Testis (tissue), 2 donors: ENCODE measurements at regions not wholly inside any gene's neighbourhood (a gene's known extent, or its start where the extent isn't known, plus 50 kb on each side); places are given as distances from the start of the nearest gene placed in this dataset.

ENCODE experiments used
- DNase-seq: peaks from one replicate; pipeline ENCODE4 v3.0.0-alpha.2; 2019
- H3K27ac ChIP-seq, 2 donors: fragments of 200-600 bp; sonication (generic); one replicate each; pipeline ENCODE4 v1.5.1; 2019
- H3K27me3 ChIP-seq: fragments of 200-600 bp; sonication (generic); one replicate; pipeline ENCODE4 v1.5.1; 2019
- H3K36me3 ChIP-seq: fragments of 200-600 bp; sonication (generic); one replicate; pipeline ENCODE4 v1.5.1; 2017; ENCODE audit warnings: low read depth; ENCODE audit errors: missing control alignments
- H3K4me1 ChIP-seq: fragments of 200-600 bp; sonication (generic); one replicate; pipeline ENCODE4 v1.5.1; 2019
- H3K4me3 ChIP-seq, 2 donors: fragments of 200-600 bp; sonication (generic); one replicate each; pipeline ENCODE4 v1.5.1; 2017 to 2019
- H3K9me3 ChIP-seq: fragments of 200-600 bp; sonication (generic); one replicate; pipeline ENCODE4 v1.5.1; 2017
- POLR2A ChIP-seq: fragments of 450-650 bp; IDR thresholded peaks from one replicate; pipeline ENCODE4 v1.6.1; 2017; ENCODE audit warnings: antibody characterized with exemption, mild to moderate bottlenecking, moderate library complexity
- WGBS, 2 donors: methylation state at CpG; one replicate each; pipeline ENCODE4 v1.1.5; 2018; 5-methylcytosine and 5-hydroxymethylcytosine counted together
- intact Hi-C: fragments of 100-400 bp; cut with DNase I; formaldehyde crosslinking; loops from one replicate; pipeline ENCODE4 v1.15.1; 2023; ENCODE audit warnings: low total_unique reads
- TF ChIP-seq, protein P1 (sequence below), 3 experiments: fragments of 450-650 bp in 2 of 3; fragments of 200-600 bp in 1 of 3; sonication (generic) in 1 of 3; IDR thresholded peaks; one replicate each; pipeline ENCODE4 v1.5.1; 2016 to 2019; ENCODE audit warnings: antibody characterized with exemption in 3 of 3, mild to moderate bottlenecking in 2 of 3, moderate library complexity in 1 of 3

DNA sequence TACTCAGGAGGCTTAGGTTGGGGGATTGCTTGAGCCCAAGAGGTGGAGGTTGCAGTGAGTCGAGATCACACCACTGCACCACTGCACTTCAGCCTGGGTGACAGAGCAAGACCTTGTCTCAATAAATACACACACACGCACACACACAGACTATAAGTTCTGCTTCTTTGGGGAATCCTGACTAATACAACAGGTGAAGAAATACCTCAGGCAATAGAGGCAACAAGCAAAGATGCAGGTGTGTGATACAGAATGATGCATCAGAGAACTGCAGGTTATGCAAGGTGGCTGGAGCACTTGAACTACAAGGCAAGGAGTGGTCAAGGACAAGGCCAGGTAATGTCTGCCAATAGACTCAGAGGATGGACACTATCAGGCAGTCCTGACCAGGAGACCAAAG is 117.6 kb upstream of the ZNF678 start:
- Histone ChIP-seq H3K27me3 (no peaks in the 10 kb centered on the region), H3K9me3 (no peaks in the 10 kb centered on the region), H3K4me3 (no peak overlapping the region), H3K27ac (no peak overlapping the region), H3K4me1 (peaks cover 6% of the 10 kb centered on the region), H3K36me3 (no peaks in the 10 kb centered on the region)
- DNase-seq: no peak
- 89 to 92% methylated on average over 2 of the region's 2 CpGs for WGBS, 2 donors
- intact Hi-C loops: no loop called here
- TF ChIP-seq POLR2A: no peak
- TF ChIP-seq, protein P1, sequence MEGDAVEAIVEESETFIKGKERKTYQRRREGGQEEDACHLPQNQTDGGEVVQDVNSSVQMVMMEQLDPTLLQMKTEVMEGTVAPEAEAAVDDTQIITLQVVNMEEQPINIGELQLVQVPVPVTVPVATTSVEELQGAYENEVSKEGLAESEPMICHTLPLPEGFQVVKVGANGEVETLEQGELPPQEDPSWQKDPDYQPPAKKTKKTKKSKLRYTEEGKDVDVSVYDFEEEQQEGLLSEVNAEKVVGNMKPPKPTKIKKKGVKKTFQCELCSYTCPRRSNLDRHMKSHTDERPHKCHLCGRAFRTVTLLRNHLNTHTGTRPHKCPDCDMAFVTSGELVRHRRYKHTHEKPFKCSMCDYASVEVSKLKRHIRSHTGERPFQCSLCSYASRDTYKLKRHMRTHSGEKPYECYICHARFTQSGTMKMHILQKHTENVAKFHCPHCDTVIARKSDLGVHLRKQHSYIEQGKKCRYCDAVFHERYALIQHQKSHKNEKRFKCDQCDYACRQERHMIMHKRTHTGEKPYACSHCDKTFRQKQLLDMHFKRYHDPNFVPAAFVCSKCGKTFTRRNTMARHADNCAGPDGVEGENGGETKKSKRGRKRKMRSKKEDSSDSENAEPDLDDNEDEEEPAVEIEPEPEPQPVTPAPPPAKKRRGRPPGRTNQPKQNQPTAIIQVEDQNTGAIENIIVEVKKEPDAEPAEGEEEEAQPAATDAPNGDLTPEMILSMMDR (IDR thresholded peaks at IDR 0.05): no peak

DNA sequence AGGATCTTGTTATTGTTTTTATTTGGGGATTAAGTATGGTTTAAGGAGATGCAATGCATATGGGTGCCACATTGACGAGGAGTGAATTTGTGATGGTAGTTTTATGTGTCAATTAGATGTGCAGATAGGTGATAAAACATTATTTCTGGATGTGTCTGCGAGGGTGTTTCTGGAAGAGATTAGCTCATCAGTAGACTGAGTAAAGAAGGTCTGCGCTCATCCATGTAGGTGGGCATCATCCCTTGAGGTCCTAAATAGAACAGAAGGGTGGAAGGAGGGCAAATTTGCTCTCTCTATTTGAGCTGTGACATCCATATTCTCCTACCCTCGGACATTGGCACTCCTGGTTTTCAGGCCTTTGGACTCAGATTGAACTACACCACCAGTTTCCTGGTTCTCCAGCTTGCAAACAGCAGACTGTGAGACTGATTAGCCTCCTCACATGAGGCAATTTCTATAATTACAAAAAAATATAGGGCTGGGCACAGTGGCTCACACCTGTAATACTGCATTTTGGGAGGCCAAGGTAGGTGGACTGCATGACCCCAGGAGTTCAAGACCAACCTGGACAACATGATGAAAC is 118.2 kb upstream of the ZNF678 start:
- TF ChIP-seq, protein P1 (IDR thresholded peaks at IDR 0.05): no peak
- no peak for TF ChIP-seq POLR2A
- no peak for DNase-seq
- 95 to 99% methylated on average over 4 of the region's 4 CpGs for WGBS, 2 donors
- H3K27ac ChIP-seq: no peak overlapping the region
- H3K9me3 ChIP-seq: no peaks in the 10 kb centered on the region
- H3K36me3 ChIP-seq: no peaks in the 10 kb centered on the region
- intact Hi-C loops: no loop called here
- no peaks in the 10 kb centered on the region for H3K27me3 ChIP-seq
- no peak overlapping the region for H3K4me3 ChIP-seq
- H3K4me1 ChIP-seq: peaks cover 11% of the 10 kb centered on the region

DNA sequence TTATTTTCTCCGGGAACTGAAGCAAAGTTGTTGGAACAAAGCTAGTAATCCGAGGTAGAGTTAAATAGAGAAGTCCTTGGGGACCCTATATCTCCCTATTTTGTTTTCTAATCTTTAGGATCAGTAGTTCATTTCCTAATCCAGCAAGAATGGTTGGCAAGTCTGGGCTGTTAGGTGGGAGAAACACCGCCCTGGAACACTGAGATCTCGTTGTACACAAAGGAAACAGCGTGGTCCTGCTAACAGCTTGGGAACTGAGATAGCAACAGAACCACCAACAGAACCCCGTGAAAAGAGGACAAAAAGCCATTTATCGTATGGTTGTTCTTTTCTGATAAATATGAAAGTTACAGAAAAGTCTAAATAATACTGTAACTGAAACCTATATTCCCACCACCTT is 121.9 kb upstream of the CDC42BPA start:
- H3K4me3 ChIP-seq: no peak overlapping the region
- TF ChIP-seq POLR2A: no peak
- TF ChIP-seq, protein P1 (IDR thresholded peaks at IDR 0.05): no peak
- no peaks in the 10 kb centered on the region for H3K36me3 ChIP-seq
- intact Hi-C loops: no loop called here
- H3K4me1 ChIP-seq: peaks cover 16% of the 10 kb centered on the region
- no peaks in the 10 kb centered on the region for H3K9me3 ChIP-seq
- H3K27me3 ChIP-seq: no peaks in the 10 kb centered on the region
- WGBS, 2 donors: 18 to 43% methylated on average over 7 of the region's 7 CpGs
- DNase-seq: peak; percentile 58
- peak overlapping the region; percentile 71 to 81 for H3K27ac ChIP-seq

DNA sequence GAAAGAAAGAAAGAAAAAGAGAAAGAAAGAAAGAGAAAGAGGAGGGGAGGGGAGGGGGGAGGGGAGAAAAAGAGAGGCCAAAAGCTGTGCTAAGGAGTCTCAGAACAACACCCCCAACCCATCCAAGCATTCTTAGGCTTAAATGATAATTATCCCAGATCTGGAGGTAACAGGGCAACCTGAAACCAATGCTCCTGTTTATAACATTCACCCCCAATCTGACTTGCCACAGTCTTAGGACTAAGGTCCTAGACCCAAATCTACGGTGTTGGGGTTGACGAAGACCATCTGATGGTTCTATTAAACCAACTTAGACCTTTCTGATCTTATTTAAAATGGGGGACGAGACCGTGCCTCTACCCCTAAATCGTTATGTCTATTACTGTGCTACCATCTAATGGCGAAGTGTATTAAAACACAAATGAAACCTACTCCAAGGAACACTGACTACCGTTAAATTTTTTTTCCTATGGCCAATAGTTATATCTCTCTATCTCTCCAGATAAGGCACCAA is 119.3 kb upstream of the CDC42BPA start:
- Histone ChIP-seq H3K4me1 (peaks cover 16% of the 10 kb centered on the region), H3K4me3 (no peak overlapping the region), H3K36me3 (no peaks in the 10 kb centered on the region), H3K9me3 (no peaks in the 10 kb centered on the region), H3K27ac (no peak overlapping the region), H3K27me3 (no peaks in the 10 kb centered on the region)
- DNase-seq: no peak
- 29 to 34% methylated on average over 7 of the region's 7 CpGs for WGBS, 2 donors
- intact Hi-C loops: no loop called here
- TF ChIP-seq POLR2A: no peak
- TF ChIP-seq, protein P1 (IDR thresholded peaks at IDR 0.05): peak in 1 of 3 experiments; percentile 21
